B cell (primary cell): ENCODE measurements at regions not wholly inside any gene's neighbourhood (a gene's known extent, or its start where the extent isn't known, plus 50 kb on each side); places are given as distances from the start of the nearest gene placed in this dataset.

Experiments used
- ATAC-seq: fragments of 200-7000 bp; cut with Tn5 transposase; one replicate; pipeline ENCODE4 v1.10.0; 2021; ENCODE audit warnings: low read depth, mild to moderate bottlenecking, moderate number of reproducible peaks, moderate library complexity
- CTCF ChIA-PET: fragments of 350-600 bp; sonication (Branson Sonifier 250); formaldehyde crosslinking; loops from one replicate; lab custom pipeline; 2021; ENCODE audit warnings: antibody characterized with exemption, inconsistent platforms; lab: Charles Lee
- POLR2A ChIA-PET: fragments of 350-600 bp; sonication (Branson Sonifier 250); formaldehyde crosslinking; loops from one replicate; lab custom pipeline; 2021; ENCODE audit warnings: antibody characterized with exemption; lab: Charles Lee
- DNase-seq: peaks from one replicate; pipeline ENCODE4 v3.0.0; 2013
- H2AFZ ChIP-seq: 2 replicates; pipeline ENCODE4 v1.6.1; 2012; ENCODE audit warnings: mild to moderate bottlenecking, low read depth, low read length; ENCODE audit not compliant: insufficient read depth, poor library complexity, severe bottlenecking
- H3K27ac ChIP-seq, 2 donors: 1 replicate in 1 of 2; 2 replicates in 1 of 2; pipeline ENCODE4 v1.5.1; 2012 to 2013; ENCODE audit warnings: low read length in 2 of 2, mild to moderate bottlenecking in 2 of 2, moderate library complexity in 1 of 2
- H3K27me3 ChIP-seq, 4 experiments: fragments of 200-600 bp in 1 of 4; sonication (generic) in 1 of 4; replicated peaks in 1 of 4; 1 replicate in 2 of 4; 2 replicates in 2 of 4; pipeline versions ENCODE4 v1.6.1 to v1.7.0; 2013 to 2016; ENCODE audit warnings: low read length in 3 of 4, mild to moderate bottlenecking in 2 of 4, mixed read lengths in 1 of 4, moderate library complexity in 1 of 4; ENCODE audit not compliant: insufficient read depth in 4 of 4, control insufficient read depth in 3 of 4; ENCODE audit errors: control extremely low read depth in 1 of 4
- H3K36me3 ChIP-seq, 2 experiments: replicated peaks in 1 of 2; 1 replicate in 1 of 2; 2 replicates in 1 of 2; pipeline versions ENCODE4 v1.6.1 to v1.7.1; 2013; ENCODE audit warnings: low read length in 1 of 2; ENCODE audit not compliant: insufficient read depth in 2 of 2, control insufficient read depth in 1 of 2; ENCODE audit errors: control extremely low read depth in 1 of 2, extremely low read depth in 1 of 2
- H3K4me1 ChIP-seq, 2 donors: fragments of 200-600 bp in 1 of 2; sonication (generic) in 1 of 2; 1 replicate in 1 of 2; 2 replicates in 1 of 2; pipeline versions ENCODE4 v1.5.1 to v1.6.1; 2013 to 2017; ENCODE audit warnings: low read length in 2 of 2; ENCODE audit not compliant: control insufficient read depth in 2 of 2, insufficient read depth in 2 of 2
- H3K4me2 ChIP-seq: replicated peaks from 2 replicates; pipeline ENCODE3; 2012; ENCODE audit warnings: mild to moderate bottlenecking, low read depth, low read length; ENCODE audit not compliant: poor library complexity, severe bottlenecking
- H3K4me3 ChIP-seq, 5 experiments: fragments of 200-600 bp in 1 of 5; sonication (generic) in 1 of 5; 1 replicate in 3 of 5; 2 replicates in 2 of 5; pipeline versions ENCODE4 v1.5.1 to v1.7.0; 2011 to 2016; ENCODE audit warnings: low read length in 4 of 5, mild to moderate bottlenecking in 4 of 5, low read depth in 2 of 5, control low read depth in 1 of 5, moderate library complexity in 1 of 5; ENCODE audit not compliant: insufficient read depth in 1 of 5; ENCODE audit errors: control extremely low read depth in 1 of 5, extremely low read depth in 1 of 5
- H3K79me2 ChIP-seq: fragments of 200-600 bp; sonication (generic); one replicate; pipeline ENCODE4 v1.6.0; 2016; ENCODE audit warnings: low read length; ENCODE audit not compliant: control insufficient read depth, insufficient read depth
- H3K9ac ChIP-seq: fragments of 200-600 bp; sonication (generic); 2 replicates; pipeline ENCODE4 v1.6.1; 2017; ENCODE audit warnings: mild to moderate bottlenecking, low read length, moderate library complexity
- H3K9me3 ChIP-seq, 3 donors: one replicate each; pipeline versions ENCODE4 v1.6.1 to v1.7.1; 2013; ENCODE audit warnings: low read length in 2 of 3; ENCODE audit not compliant: control insufficient read depth in 2 of 3, insufficient read depth in 1 of 3; ENCODE audit errors: control extremely low read depth in 1 of 3
- H4K20me1 ChIP-seq: 2 replicates; pipeline ENCODE4 v1.6.0; 2012; ENCODE audit warnings: mild to moderate bottlenecking, low read length; ENCODE audit not compliant: insufficient read depth, control insufficient read depth, poor library complexity, severe bottlenecking
- H3K27ac Mint-ChIP-seq: one replicate; pipeline ENCODE4 v1.8.0; 2021; ENCODE audit warnings: mixed read lengths
- H3K27me3 Mint-ChIP-seq: one replicate; pipeline ENCODE4 v1.8.0; 2021; ENCODE audit warnings: mixed read lengths
- H3K4me1 Mint-ChIP-seq: one replicate; pipeline ENCODE4 v1.8.0; 2021; ENCODE audit warnings: mixed read lengths
- H3K4me3 Mint-ChIP-seq: one replicate; pipeline ENCODE4 v1.8.0; 2021; ENCODE audit warnings: mixed read lengths
- H3K9me3 Mint-ChIP-seq: one replicate; pipeline ENCODE4 v1.8.0; 2022; ENCODE audit warnings: mixed read lengths; ENCODE audit not compliant: insufficient read depth
- EZH2 ChIP-seq: IDR thresholded peaks from 2 replicates; pipeline ENCODE4 v1.6.1; 2012; ENCODE audit warnings: borderline replicate concordance, low read depth, mild to moderate bottlenecking, moderate library complexity, low read length; ENCODE audit not compliant: insufficient read depth, poor library complexity, severe bottlenecking
- WGBS: methylation state at CpG from one replicate; pipeline ENCODE4 v1.1.5; 2013; ENCODE audit warnings: missing lambda C conversion rate; ENCODE audit not compliant: insufficient coverage; 5-methylcytosine and 5-hydroxymethylcytosine counted together
- intact Hi-C: fragments of 100-400 bp; cut with micrococcal nuclease; formaldehyde crosslinking; loops from one replicate; pipeline ENCODE4 v1.10.0; 2022
- TF ChIP-seq, protein P1 (sequence below): fragments of 200-600 bp; IDR thresholded peaks from one replicate; pipeline ENCODE4 v1.8.0; 2022; ENCODE audit warnings: antibody characterized with exemption, mild to moderate bottlenecking

- no peaks in the 10 kb centered on the region for H3K4me1 Mint-ChIP-seq
- Histone ChIP-seq H3K4me1 (no peaks in the 10 kb centered on the region), H4K20me1 (no peaks in the 10 kb centered on the region), H3K27me3 (no peaks in the 10 kb centered on the region), H3K4me2 (no peak overlapping the region), H3K36me3 (no peaks in the 10 kb centered on the region), H2AFZ (no peak overlapping the region), H3K4me3 (no peak overlapping the region), H3K27ac (no peak overlapping the region), H3K9ac (no peak overlapping the region), H3K79me2 (no peaks in the 10 kb centered on the region), H3K9me3 (no peaks in the 10 kb centered on the region)
- H3K4me3 Mint-ChIP-seq: no peak overlapping the region
- CTCF ChIA-PET: interaction anchor here (0.7 to 0.9 kb wide), 2 partner anchors 8 to 1609 kb away, joined by 3 to 4 read pairs; no protein-coding TSS in a partner anchor
- H3K27ac Mint-ChIP-seq: no peak overlapping the region
- POLR2A ChIA-PET: no interaction called here
- WGBS: 97% methylated on average over 8 of the region's 11 CpGs
- ATAC-seq (no peak), DNase-seq (no peak)
- intact Hi-C loops: loop anchor here (2.0 kb wide), 1 partner anchor 553 kb away; no protein-coding TSS in a partner anchor
- no peaks in the 10 kb centered on the region for H3K9me3 Mint-ChIP-seq
- peaks cover 9% of the 10 kb centered on the region for H3K27me3 Mint-ChIP-seq
- TF ChIP-seq, protein P1, sequence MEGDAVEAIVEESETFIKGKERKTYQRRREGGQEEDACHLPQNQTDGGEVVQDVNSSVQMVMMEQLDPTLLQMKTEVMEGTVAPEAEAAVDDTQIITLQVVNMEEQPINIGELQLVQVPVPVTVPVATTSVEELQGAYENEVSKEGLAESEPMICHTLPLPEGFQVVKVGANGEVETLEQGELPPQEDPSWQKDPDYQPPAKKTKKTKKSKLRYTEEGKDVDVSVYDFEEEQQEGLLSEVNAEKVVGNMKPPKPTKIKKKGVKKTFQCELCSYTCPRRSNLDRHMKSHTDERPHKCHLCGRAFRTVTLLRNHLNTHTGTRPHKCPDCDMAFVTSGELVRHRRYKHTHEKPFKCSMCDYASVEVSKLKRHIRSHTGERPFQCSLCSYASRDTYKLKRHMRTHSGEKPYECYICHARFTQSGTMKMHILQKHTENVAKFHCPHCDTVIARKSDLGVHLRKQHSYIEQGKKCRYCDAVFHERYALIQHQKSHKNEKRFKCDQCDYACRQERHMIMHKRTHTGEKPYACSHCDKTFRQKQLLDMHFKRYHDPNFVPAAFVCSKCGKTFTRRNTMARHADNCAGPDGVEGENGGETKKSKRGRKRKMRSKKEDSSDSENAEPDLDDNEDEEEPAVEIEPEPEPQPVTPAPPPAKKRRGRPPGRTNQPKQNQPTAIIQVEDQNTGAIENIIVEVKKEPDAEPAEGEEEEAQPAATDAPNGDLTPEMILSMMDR: no peak
- no peak for TF ChIP-seq EZH2
Observed at GRCh38 chr6:139925894-139926641, 551.6 kb upstream of the CITED2 start.

GRCh38 chr6:139923964-139924475 lies 549.6 kb upstream of the CITED2 start:
- intact Hi-C loops: no loop called here
- H3K4me3 ChIP-seq: no peak overlapping the region
- no peaks in the 10 kb centered on the region for H3K9me3 Mint-ChIP-seq
- H3K4me3 Mint-ChIP-seq: no peak overlapping the region
- no peaks in the 10 kb centered on the region for H3K9me3 ChIP-seq
- ChIA-PET CTCF (interaction anchor here (1.1 kb wide), 1 partner anchor 32 kb away, joined by 3 read pairs; no protein-coding TSS in a partner anchor), POLR2A (no interaction called here)
- H3K9ac ChIP-seq: no peak overlapping the region
- peaks cover 16% of the 10 kb centered on the region for H3K4me1 Mint-ChIP-seq
- no peak overlapping the region for H2AFZ ChIP-seq
- no peak overlapping the region for H3K4me2 ChIP-seq
- H3K27me3 ChIP-seq: no peaks in the 10 kb centered on the region
- ATAC-seq (no peak), DNase-seq (no peak)
- 80% methylated on average over 1 of the region's 5 CpGs for WGBS
- peaks cover 9% of the 10 kb centered on the region for H3K27me3 Mint-ChIP-seq
- no peak overlapping the region for H3K27ac Mint-ChIP-seq
- no peaks in the 10 kb centered on the region for H3K36me3 ChIP-seq
- TF ChIP-seq EZH2: no peak
- TF ChIP-seq, protein P1: no peak
- H4K20me1 ChIP-seq: no peaks in the 10 kb centered on the region
- H3K79me2 ChIP-seq: no peaks in the 10 kb centered on the region
- H3K4me1 ChIP-seq: peaks cover 14 to 16% of the 10 kb centered on the region in 2 donors
- no peak overlapping the region for H3K27ac ChIP-seq
